ENCODE measurements at regions not wholly inside any gene's neighbourhood (a gene's known extent, or its start where the extent isn't known, plus 50 kb on each side); places are given as distances from the start of the nearest gene placed in this dataset.

DNA sequence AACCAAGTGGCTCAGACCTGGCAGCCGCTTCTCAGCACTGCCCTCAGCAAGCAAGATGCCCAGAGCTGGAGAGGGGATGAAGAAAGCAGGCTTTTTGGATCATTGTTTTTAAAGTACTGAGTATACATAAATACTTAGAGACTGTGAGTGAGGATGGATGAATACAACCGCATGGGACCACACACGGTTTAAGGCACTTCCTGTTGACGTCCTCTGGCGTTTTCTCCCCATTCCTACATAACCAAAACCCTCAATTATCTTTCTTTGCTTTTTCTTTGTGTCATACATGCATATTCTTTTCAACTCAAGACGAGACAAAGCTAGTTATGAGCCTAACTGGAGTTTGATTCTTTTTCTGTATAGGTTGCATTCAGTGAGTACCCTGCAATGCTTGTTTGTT is 198.4 kb downstream of the GALR1 start:
- no peak for DNase-seq

DNA sequence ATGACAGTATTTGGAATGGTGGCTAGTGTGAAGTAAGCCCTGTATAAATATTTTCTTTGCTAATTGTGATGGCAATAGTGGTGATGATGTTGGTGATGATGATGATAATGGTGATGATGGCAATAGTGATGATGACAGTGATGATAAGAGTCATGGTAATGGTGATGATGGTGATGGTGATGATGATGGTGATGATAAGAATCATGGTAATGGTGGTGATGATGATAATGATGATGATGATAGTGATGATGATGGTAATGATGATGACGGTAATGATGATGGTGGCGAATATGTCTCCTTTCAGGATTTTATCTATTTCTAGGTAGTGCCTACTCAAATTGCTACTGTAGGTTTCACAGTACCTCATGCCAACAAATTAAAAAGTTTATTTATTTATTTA is 205.4 kb downstream of the GALR1 start:
- DNase-seq, result no peak

DNA sequence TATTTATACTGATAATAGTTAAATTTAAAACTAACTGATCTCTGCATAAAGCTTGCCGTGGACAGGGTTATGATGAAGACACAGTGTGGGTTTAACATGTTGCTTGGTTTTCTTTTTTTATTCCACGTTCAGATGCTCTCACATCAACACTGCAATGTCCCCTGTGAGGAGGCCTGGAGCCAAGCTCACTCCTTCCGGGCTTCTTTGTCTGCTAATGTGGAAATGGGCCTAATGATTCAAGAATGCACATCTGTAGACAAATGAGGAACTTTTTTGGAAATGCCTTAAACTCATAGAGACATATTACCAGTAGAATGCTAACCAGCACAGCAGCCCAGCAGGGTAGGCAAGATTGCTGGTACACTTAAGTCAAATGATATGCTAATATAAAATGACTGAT is 208.0 kb downstream of the GALR1 start:
- DNase-seq, result no peak

GRCh38 chr18:77461062-77461688 is 211.5 kb downstream of the GALR1 start:
- no peak for DNase-seq

DNA sequence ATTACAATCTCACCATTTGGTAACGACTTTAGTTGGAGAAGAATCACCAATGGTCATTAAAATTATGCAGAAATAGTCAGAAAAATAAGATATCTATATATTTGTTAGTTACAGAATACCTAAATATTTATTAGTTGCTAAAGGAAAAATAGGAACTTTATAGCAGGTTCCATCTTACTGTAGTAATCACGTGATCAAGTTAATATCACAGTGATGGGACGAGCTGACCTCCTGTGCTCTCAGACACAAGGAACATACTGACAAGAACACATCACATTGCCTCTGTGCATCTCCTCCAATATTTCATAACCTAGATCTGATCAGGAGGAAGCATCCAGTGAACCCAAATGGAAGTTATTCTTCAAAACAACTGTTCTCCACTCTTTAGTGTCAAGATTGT is 215.3 kb downstream of the GALR1 start:
- no peak for DNase-seq

- DNase-seq, result no peak
These were observed 217.2 kb downstream of the GALR1 start for GRCh38 chr18:77466890-77467289.

DNA sequence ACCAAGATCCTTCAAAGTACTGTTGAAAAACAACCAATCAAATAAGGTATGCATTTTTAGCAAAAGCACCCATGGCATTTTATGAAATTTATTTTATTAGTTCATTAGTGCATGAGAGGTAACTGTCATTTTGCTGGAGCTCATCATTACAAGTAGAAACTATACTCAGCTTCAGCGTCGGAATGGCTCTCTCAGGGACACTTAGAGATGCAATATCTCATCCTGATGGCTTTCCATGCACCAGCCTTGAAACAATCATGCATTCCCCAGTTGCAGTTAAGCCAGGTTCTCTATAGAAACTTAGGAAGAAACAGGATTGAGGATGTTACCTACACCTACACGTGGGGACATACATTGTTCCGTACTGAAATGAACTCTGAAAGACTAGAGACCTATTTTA is 219.5 kb downstream of the GALR1 start:
- no peak for DNase-seq

DNA sequence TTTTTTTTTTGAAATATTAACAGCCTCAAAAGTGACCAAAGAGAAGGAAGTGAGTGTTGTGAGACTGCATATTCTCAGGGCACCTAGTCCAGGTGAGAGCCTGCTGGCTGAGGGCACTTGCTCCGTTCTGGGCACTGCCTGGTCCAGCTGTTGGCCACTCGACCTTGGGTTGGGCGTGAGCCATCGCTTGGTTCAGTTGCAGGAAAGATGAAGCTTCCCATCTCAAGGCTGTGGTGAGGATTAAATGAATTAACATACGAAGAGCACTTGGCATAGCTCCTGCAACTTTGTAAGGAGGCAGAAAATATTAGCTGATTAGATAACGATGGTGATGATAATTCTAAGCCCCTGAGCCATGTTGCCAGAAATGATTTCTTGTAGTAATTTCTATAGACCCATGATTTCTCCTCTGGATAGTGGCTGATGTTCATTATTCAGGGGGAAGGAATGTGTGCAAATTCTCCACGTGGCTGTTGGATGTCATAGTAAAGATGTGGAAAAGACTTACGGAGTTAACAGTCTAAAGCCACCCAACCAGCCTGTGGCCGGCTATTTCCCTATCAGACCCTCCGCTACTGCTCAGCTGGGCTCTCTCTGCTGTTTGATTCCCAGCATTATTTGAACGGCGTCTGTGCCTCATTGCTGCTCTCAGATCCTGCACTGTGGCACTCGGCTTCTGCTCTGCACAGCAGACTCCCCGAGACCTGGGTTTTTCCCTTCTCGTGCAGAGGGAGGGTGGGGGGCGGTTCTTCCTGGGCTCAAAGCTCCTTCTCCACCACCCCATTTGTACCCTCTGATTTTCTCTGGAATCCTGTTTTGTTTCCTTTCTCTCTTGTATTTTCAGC is 221.1 kb downstream of the GALR1 start:
- no peak for DNase-seq

DNA sequence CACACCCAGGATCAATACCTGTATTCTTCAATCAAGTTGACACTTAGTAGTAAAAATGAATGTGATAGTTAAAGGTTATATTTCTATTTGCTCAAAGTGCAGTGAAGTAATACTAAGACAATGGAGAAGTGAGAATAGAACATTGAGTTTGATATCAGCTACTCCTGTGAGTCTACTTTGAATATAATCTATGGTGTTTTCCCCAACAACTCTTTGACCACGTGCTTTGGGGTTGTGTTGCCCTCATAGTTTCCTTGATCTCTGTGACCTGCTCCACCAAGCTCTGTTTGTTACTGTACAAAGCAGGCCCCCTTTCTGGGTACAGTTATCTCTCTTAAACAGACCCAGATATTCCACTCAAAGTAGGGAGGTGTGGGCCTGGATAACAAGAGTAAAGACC is 222.9 kb downstream of the GALR1 start:
- no peak for DNase-seq

GRCh38 chr18:77478646-77479442 is 229.2 kb downstream of the GALR1 start:
- DNase-seq, result no peak

DNA sequence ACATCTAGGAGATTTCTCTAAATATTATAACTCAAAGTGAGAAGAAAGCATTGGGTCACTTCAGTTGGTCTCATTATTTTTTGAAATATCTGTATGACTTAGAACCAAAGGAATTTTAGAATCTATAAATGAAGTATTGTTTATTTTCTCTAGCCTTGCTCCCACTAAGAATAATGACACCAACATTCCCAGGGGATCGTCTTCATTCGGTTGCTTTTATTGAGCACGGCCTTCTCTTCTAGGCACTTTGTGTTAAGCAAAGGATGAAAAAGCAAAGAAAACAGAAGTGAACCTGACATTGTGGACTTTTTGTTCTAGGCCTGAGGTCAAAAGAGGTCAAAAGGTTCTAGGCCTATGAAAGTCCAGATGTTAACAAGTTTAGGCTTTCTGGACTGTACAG is 231.9 kb downstream of the GALR1 start:
- no peak for DNase-seq

DNA sequence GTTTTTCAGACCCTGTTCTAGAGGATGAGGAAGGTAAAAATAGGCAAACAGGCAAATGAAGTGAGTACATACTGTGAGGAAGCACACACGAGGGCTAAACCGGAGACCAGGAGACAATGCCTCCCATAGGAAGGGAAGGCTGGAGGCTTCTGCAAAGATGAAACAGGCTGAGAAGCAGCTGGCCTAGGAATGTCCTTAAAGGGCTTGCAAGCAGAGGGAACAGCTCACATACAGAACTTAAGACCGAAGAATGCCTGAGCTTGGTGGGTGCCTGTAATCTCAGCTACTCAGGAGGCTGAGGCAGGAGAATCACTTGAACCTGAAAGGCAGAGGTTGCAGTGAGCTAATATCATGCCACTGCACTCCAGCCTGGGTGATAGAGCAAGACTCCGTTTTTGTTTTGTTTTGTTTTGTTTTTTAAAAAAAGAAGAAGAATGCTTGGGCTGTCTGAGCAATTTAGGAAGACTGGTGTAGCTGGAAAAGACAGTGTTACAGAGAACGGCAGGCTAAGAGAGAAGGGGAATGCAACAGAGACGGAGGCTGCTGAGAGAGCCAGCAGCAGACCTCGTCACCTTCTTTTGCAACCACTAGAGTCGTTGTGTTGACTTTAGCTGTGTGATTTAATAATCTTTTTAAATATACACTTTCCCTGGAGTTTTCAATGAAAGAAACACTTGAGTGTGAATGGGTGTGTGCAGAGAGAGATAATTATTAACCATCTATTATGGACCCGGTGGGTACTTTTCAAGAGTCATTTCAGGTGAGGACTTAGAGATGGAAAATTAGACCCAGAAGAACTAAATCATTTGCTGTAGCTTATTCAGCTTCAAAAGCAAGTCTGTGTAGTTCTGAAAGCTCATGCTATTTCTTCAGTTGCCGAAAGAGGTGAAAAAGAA is 232.8 kb downstream of the GALR1 start:
- no peak for DNase-seq

GRCh38 chr18:77486985-77487384 is 237.3 kb downstream of the GALR1 start:
- no peak for DNase-seq

GRCh38 chr18:77487951-77488740 is 238.5 kb downstream of the GALR1 start:
- DNase-seq, result no peak

GRCh38 chr18:77495079-77495478 is 245.4 kb downstream of the GALR1 start:
- DNase-seq, result no peak

- no peak for DNase-seq
These were observed 246.5 kb downstream of the GALR1 start for GRCh38 chr18:77495982-77496690.

GRCh38 chr18:77501266-77501665 is 251.6 kb downstream of the GALR1 start:
- DNase-seq, result no peak

GRCh38 chr18:77505499-77505898 is 255.9 kb downstream of the GALR1 start:
- no peak for DNase-seq

DNA sequence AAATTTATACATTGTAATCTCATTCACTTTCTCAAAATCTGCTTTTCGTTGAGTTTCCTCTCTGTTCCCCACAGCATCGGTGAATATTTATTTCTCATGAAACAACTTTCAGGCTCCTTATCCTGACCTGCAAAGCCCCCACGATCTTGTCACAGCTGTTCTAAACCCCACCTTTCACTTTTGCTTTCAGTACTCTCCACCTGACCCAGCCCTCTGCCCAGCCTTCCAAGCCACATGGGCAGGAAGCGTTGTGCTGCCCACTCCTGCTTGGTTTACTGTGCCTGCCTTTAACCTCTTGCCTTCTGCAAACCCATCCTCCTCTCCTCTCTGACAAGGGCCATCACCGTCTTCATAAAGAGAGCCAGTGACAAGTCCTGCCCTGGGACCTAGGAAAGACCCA is 262.5 kb downstream of the GALR1 start:
- no peak for DNase-seq

- DNase-seq, result no peak
These were observed 268.3 kb downstream of the GALR1 start for GRCh38 chr18:77517901-77518300.

DNA sequence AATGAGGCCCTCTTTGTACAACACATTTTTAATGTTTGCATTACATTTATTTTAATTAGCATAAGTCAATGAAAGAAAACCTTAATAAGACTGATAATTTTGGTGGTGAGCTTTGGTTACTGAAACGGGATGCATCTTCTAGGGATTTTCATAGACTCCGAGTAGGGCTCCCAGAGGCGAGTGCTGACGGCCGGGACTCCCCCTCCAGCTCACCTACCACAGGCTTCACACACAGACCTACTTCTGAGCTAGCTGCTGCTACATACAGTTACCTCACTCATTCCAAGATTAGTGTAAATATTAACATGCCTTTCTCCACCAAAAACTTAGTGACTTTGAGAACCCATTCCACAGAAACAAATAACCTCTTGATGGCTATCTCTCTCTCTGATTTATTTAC is 271.1 kb downstream of the GALR1 start:
- no peak for DNase-seq
